GM19238 (cell line): ENCODE measurements at regions not wholly inside any gene's neighbourhood (a gene's known extent, or its start where the extent isn't known, plus 50 kb on each side); places are given as distances from the start of the nearest gene placed in this dataset.

Source experiments
- DNase-seq: peaks from one replicate; pipeline ENCODE4 v3.0.0; 2011; ENCODE audit warnings: low spot score; ENCODE audit not compliant: insufficient read length

DNA sequence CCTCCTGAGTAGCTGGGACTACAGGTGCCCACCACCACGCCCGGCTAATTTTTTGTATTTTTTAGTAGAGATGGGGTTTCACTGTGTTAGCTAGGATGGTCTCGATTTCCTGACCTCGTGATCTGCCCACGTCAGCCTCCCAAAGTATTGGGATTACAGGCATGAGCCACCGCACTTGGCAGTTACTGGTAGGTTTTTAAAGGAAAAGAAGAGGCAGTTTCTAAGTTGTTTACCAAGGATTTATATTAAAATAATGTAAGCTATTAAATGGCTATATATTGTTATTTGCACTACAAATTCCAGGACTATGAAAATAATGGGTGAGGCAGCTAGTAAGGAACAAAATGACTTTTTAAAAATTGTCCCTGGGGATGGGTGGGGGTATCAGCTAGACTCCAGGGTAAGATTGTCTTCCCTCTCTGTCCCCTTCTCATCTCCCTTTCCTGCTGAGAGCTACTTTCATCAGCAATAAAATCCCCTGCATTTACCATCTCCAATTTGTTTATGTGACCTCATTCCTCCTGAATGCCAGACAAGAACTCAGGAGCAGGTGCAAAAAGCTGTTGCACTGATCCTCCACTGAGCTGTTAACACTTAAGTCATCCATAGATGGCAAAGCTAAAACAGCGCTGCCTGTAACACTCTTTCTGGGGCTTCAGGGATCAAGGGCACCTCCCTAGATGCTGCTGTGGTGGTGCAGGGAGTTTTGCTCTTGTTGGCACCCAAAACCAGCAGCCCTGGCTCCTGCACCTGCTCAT is 165.2 kb downstream of the ZPLD1 start:
- DNase-seq: no peak

DNA sequence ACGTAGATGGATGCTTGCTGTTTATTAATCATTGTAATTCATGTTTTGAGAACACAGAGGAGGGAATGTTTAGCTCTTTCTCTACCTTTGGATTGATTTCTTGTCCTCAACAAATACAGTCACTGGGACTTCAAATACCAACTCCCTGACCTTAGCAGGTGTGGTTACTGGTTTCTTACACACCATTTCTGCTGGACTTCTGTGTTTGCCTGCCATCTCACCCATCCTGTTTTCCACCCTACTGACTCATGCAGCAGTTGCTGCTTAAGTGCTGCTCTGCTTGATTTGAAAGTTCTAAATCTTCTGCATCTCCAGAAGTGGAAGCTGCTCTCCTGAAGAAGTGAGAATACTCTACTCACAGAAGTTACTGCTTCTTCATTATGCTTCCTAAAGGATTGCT is 170.3 kb downstream of the ZPLD1 start:
- DNase-seq: no peak

DNA sequence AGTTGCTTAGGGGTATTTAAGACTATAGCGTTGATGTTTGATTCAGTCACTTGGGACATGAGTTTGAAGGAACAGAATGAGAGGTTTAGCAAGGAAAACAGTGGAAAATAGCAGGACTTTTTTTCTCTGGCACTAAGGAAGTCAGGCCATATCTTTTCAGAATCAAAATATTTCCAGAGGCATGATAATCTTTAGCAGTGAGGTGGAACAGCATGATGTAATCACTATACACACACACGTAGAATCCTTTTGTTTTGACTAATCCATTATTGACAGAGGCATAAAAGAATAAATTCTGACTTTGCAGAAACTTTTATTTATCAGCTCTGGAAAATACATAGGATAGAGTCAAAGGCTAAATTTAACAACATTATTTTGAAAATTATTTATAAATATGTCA is 174.1 kb downstream of the ZPLD1 start:
- no peak for DNase-seq

DNA sequence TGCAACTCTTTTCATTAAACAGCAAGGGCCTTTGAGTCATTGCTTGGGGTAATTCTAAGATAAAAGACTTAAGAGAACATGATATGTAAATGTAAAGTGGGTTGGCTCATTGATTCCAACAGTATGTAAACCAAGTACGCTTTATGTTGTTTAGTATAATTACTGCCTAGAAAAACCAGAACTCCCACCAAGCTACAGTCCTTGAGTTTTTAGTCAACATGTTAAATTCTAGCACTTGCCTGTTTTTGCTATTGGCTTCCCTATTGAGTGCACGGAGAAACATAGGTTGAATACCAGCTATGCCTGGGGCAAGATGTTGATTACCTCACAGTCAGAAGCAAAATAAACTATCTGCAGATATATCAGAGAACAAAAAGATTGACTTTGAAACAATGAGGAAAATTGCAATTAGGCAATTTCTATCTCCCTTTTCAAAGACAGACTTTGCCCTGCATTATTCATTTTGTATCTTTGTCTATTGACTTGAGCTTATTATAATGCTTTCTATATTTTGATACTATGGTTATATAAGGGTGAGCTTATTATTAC is 179.3 kb downstream of the ZPLD1 start:
- DNase-seq: no peak

DNA sequence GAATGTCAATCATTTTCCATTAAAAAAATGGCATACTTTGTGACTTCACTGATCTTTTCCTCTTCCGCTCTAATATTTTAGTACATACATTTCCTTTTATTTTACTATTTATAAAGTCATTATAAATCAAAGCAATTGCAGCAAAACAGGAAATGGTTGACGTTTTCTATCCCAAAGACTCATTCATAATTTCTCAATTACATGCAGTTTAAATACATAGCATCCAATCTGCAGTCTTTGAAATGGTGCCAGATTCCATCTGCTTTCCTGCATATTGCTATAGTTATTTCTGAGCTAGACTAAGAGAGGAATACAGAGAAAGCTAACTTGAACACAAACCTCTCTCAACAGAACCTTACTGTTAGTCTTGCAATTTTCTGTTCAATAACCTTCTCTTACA is 179.8 kb downstream of the ZPLD1 start:
- DNase-seq: no peak

DNA sequence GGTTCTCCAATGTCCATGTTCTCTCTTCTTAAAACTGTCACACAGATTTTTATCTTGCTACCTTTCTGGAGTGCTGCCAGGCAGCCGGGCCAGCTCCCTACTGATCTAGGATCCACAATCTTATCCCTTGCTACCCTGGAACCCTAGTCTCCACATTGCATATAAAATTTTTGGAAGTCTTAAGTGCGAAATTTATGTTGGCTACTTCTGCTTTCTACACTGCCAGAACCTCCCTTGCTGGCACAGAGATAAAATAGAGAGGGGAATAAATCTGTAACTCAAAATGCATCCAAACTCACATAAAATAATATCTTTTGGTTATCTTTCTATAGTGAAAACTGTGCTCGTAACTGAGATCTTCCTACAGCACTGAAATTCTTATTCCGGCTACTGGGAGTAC is 182.6 kb downstream of the ZPLD1 start:
- DNase-seq: no peak

DNA sequence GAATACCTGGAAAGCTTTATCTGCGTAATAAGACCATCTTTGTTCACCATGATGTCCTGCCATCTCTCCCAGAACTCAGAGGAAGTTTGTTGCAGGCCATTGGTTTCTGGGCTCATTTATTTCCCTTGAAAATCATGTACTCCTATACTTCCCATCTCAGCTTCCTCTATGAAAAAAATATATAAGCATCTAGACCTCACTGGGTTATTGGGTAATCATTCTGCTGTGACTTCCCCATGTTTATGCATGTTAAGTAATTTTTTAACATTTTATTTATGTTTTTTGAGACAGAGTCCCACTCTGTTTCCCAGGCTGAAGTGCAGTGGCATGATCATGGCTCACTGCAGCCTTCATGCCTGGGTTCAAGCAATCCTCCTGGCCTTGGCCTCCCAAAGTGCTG is 184.5 kb downstream of the ZPLD1 start:
- DNase-seq: no peak

DNA sequence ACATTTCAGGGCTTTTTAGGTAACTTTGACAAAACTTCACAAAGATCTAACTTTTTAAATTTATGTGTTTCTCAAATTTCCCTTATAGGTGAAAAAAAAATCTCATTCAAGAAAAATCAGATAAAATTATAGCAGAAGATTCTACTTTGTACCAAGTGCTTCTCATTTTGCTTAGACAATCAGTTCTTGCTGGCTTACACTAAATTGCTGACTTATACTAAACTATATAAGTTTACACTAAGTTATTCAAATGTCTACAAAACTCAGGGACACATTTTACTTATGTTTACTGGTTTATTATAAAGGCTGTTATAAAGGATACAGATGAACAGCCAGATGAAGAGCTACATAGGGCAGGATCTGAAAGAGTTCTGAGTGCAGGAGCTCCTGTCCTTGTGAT is 195.1 kb downstream of the ZPLD1 start:
- no peak for DNase-seq

DNA sequence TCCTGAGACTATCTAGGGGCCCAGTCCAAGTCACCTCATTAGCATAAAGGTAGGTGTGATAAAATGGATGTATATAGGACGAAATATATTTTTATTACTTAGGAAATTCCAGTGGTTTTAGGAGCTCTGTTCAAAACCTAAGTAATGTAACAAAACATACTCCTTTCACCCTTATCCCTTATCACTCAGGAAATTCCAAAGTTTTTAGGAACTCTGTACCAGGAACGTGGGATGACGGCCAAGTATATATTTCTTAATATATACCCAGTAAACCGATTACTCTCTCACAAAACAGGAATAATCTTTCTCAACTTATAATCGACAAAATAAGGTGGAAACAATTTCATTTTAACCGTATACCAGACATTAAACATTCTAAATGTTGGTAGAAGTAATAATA is 195.7 kb downstream of the ZPLD1 start:
- no peak for DNase-seq

DNA sequence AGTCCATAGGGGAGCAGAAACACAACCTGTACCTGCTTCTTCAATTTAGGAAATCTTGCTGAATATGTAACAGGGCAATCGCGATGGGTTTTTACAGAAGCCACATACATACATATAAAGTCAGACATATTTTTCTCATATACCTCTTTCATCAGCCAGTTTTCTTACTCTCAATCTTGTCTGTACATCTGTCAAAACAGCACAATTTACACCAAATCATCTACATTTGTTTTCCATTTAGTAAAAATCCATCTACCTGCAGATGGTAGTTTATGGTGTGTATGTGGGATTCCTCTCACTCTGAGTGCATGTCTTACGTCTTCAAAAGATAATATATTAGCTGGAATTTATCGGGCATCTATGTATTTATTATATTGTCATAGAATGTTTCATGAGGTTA is 208.7 kb downstream of the ZPLD1 start:
- DNase-seq: no peak

DNA sequence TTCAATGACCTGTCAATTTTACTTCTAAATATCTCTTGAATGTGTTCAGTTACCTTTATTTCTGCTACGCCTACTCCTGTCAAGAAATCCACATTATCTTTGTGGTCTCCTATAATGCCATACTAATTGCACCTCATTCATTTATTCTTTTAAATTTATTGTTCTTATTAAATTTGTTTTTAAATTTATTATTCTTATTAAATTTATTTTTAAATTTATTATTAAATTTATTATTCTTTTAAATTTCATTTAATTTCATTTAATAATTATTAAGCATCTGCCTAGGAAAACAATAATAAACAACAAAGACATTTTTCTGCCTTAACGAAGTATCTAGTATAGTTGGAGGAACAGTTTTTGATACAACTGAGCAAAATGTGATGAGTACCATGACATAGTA is 211.7 kb downstream of the ZPLD1 start:
- no peak for DNase-seq

DNA sequence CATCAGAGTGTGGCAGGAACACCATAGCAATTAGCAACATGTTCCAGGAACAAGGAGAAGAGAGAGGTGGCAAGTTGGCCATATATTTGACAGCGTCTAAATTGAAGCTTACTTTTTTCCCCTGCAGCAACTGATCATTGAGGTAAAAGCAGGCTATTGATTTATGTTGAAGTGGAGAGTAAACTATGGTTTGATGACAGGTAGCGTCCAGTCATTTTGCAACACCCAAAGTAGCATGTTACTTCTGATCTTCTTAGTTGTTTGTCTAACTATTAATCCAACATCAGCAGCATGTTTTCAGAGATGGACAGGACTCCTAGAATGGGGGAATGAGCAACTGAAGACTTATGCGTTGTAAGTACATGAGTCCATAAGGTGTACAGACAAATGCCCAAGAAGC is 225.8 kb downstream of the ZPLD1 start:
- no peak for DNase-seq

DNA sequence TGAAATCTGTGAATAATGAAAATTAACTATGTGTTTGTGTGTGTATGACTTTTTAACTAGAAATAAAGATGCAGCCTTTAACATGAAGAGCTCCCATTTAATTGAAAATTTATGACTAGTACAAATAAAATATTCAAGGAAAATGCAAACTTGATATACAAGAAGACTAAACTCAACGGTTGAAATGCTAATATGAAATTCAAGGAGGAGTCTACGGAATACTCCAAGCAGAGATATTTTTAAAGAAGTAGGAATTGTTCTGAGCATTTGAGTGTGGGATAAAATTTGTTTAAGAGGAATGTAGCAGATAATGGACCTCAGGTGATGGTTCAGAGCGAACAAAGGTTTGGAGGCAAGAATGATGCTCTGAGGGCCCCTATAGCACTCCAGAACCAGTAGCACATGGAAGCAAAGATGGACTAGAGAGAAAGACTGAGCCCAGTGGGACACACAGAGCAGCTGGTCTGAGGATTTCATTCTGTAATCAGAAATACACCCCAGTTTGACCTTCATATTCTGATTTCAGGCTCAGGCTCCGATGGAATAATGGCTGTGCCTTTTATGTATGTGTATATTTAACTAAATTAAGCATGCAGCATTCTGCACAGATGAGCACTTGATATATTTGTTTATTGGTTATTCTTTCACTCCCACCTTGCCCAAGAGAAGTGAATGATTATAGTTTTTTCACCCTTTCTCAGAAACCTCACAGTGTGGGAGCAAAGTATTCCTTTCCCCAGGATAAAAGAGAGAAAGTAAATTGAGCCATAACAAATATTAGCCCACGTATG is 227.1 kb downstream of the ZPLD1 start:
- DNase-seq: no peak

DNA sequence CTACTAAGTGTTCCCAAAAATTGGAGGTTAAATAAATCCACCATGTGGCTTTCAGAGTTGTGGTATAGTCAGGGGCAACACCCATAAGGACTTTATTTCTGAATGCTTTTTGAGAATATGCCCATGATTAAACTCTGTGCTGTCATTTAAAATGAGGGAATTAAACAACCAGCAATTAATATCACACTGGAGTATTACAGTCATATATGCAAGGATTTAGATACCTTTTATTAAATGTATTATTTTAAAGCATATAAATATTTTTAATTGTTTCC is 227.6 kb downstream of the ZPLD1 start:
- no peak for DNase-seq

DNA sequence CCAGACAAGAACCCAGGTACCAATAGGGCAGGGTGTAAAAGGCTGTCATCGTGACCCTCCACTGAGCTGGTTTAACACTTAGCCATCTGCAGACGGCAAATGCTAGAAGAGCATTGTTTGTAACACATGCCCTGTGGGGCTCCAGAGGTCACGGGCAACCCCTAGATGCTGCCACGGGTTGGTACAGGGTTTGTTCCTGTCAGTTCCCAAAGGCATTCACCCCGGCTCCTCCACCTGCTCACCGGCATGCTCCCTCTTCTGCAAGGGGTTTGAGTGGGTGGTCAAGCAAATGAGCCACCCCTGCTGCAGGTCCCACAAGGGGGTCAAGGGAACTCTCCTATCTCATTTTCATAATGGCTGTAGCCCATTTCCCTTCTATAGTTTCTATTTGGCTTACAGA is 229.3 kb downstream of the ZPLD1 start:
- DNase-seq: no peak

DNA sequence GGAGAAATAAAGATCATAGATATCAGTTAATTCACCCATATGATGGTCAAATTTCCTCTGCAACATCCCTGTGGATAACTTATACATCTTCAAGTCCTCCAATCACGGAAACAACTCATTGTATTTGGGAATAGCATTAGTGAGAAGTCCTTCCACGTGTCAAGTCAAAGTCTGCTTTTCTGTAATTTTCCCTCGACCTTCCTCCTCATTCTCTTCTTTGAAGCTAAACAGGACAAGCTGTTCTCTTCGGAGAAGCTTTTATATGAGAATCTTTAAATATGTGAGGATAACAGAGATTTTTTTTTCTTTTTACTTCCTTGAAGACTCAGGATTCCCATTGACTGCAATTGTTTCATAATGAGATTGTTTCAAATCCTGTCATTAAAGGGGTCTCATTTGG is 230.4 kb downstream of the ZPLD1 start:
- DNase-seq: no peak

DNA sequence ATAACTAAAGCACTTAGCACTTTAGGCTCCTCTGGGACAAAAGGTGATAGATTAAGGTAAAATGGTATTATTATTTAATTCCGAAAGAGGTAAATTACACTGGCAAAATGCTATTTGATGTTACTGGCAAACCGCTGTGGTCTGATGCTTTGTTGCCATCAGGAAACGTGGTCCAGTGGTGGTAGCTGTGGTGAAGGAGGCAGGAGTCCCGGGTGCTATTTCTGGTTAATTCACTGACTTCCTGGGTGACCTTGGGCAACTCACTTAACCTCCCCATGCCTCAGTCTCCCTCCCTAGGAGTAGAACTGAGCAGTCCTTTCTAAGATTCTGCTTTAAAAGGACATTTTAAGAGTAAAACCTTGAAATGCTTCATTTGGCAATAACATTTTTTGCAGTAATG is 233.4 kb downstream of the ZPLD1 start:
- DNase-seq: no peak

DNA sequence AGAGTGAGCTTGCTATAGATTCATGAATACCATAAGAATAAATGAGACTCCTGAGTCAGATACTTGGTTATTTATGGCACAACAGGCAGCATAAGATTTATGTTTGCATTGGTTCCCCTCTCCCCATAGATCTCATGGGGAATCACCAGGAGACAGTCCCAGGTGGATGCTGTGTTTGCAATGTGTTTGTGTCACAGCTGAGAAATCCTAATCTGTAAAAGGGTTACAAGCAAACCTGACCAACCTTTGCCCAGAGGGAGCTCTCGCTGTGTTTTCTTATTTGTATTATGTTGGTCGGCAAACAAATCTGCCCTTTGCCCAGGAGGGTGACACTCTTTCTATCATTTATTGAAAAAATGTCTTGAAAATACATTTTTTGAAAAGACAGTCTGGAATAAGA is 236.2 kb downstream of the ZPLD1 start:
- no peak for DNase-seq

DNA sequence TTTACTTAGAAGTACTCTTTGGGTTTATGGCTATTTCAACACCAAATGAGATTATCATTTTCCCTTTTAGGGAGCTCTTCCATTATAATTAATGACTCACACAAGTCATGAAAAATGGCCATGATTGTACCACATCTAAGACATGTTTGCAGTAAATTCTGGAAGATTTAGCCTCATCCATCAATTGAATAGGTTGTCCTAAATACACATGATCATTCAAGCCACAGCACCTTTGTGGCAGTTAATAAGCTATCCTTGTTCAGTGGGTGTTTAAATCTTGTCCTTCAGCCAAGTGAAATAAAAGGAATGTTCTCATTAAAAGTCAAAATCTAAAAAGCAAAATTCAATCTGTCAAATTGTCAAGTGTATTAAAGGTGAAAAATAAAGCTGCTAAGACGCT is 237.5 kb downstream of the ZPLD1 start:
- DNase-seq: no peak

DNA sequence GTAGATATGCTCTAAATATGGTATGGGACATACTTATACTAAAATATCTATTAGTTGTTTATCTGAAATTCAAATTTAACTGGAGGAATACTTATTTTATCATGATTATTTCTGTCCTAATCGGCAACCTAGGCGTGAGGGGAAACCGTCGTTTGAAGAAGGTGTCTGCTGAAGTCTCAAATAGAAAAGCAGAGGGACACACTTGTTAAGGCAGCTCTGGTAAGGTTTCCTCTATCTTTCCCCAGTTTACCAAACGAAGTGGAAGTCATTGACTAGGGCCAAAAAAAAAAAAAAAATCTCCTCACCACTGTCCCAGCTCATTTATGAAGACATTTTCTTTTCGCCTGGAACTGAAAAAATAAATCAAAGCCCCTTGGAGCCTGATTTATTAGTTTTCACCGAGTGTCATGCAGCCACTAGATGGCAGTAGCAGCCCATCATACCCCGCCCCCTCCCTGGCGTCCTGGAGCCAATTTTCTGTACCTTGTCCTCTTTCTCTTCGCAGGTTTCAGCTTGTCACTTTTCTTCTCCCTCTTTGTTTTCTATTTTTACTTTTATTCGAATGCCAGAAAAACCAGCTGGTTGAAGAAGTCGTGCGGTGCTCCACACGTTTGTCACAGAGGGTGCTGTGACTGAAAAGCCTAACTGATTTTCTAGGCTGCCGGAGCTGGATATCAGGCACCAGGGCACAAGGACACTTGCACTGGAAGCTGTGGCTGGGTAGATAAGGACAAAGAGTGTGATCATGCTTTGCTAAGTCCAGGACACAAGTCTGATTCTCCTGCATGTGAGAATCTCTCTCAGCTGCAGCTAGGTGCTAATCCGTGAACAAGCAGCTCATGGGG is 238.7 kb downstream of the ZPLD1 start:
- DNase-seq: peak; percentile 23

DNA sequence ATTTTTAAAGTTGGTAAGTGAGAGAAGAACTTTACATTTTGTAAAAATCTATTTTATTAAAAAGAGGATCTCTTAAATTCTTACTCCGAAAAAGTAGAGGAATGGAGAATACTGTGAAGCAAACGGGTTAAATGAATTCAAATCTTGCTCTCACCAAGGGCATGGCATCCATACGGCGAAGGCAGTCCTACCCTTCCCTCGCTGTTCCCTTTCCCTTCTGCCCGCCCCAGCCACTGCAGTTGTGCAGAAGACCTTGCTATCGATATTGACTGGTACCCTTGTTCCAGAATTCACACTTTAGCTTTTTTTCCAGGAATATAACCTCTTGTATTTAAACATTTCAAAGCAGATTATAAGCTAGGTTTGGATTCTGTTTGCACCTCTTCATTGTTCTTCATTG is 239.5 kb downstream of the ZPLD1 start:
- no peak for DNase-seq

DNA sequence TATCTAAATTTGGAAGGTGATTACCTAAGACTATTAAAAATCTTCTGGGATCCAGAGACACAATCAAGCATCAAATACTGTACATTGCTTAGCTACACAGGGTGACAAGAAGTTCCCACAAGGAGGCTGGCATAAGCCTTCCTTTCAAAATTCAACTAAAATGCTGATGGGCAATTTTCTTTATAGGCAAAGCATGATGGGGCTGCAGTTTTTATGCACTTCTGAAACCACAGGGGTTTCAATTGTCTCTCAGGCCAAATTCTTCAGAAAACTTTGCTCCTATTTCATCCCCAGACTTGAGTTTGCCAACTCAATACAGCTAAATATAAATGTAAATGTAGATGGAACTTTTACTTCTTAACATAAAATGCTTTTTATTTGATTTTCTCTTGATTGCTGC is 241.6 kb downstream of the ZPLD1 start:
- no peak for DNase-seq
